Heart left ventricle (tissue), 16 donors: ENCODE measurements at regions not wholly inside any gene's neighbourhood (a gene's known extent, or its start where the extent isn't known, plus 50 kb on each side); places are given as distances from the start of the nearest gene placed in this dataset.

Experiments used
- ATAC-seq, 4 donors: fragments of 200-7000 bp; cut with Tn5 transposase; one replicate each; pipeline ENCODE4 v1.9.1; 2020 to 2022; ENCODE audit warnings: moderate library complexity in 4 of 4, mild to moderate bottlenecking in 3 of 4, moderate number of reproducible peaks in 1 of 4
- DNase-seq, 5 donors: peaks; one replicate each; pipeline ENCODE4 v3.0.0-alpha.2; 2020
- H3K27ac ChIP-seq, 12 donors: fragments of 200-600 bp; sonication (generic) in 4 of 12; one replicate each; pipeline versions ENCODE4 v1.5.0 to v1.8.0; 2016 to 2022; ENCODE audit warnings: mild to moderate bottlenecking in 2 of 12
- H3K27me3 ChIP-seq, 9 donors: fragments of 200-600 bp; sonication (generic) in 2 of 9; one replicate each; pipeline versions ENCODE4 v1.5.1 to v1.8.0; 2016 to 2022; ENCODE audit warnings: mild to moderate bottlenecking in 3 of 9
- H3K36me3 ChIP-seq, 9 donors: fragments of 200-600 bp; sonication (generic) in 2 of 9; one replicate each; pipeline versions ENCODE4 v1.5.0 to v1.8.0; 2018 to 2022; ENCODE audit warnings: mild to moderate bottlenecking in 2 of 9
- H3K4me1 ChIP-seq, 12 donors: fragments of 200-600 bp; sonication (generic) in 4 of 12; one replicate each; pipeline versions ENCODE4 v1.5.0 to v1.8.0; 2016 to 2022; ENCODE audit warnings: mild to moderate bottlenecking in 3 of 12
- H3K4me3 ChIP-seq, 12 donors: fragments of 200-600 bp; sonication (generic) in 4 of 12; one replicate each; pipeline versions ENCODE4 v1.5.0 to v1.8.0; 2017 to 2022; ENCODE audit warnings: mild to moderate bottlenecking in 9 of 12, moderate library complexity in 4 of 12
- H3K9me3 ChIP-seq, 12 donors: fragments of 200-600 bp; sonication (generic) in 4 of 12; one replicate each; pipeline versions ENCODE4 v1.5.0 to v1.8.0; 2016 to 2022; ENCODE audit warnings: mild to moderate bottlenecking in 1 of 12
- CTCF ChIP-seq, 12 donors: fragments of 200-600 bp; sonication (generic) in 4 of 12; IDR thresholded peaks; one replicate each; pipeline versions ENCODE4 v1.5.0 to v1.8.0; 2018 to 2022; ENCODE audit warnings: antibody characterized with exemption in 12 of 12, mild to moderate bottlenecking in 5 of 12
- POLR2A ChIP-seq, 2 donors: fragments of 450-650 bp; IDR thresholded peaks; one replicate each; pipeline ENCODE4 v1.6.1; 2017; ENCODE audit warnings: antibody characterized with exemption in 2 of 2, mild to moderate bottlenecking in 2 of 2, moderate library complexity in 2 of 2
- WGBS, 4 donors: extraction: QIAGEN DNeasy Blood & Tissue Kit in 2 of 4; methylation state at CpG; one replicate each; pipeline versions ENCODE4 v1.1.5 to v1.1.7; 2013 to 2018; 5-methylcytosine and 5-hydroxymethylcytosine counted together
- intact Hi-C, 10 donors: fragments of 100-400 bp; cut with DNase I; formaldehyde crosslinking; loops; one replicate each; pipeline versions ENCODE4 v1.11.1 to v1.14.2; 2022
- donor health status: ischemic (EF 13 %, LVEDD 7.1; RV severe dilation, severe dysfunction).
- donor health status: healthy with polysubstance abuse.
- donor health status: DM: no; HTN: yes; CAD: no.
- donor health status: DM: no; HTN: no; CAD: no.
- donor health status: ischemic (EF 25% LVEDD 6.9; RV normal size, moderate dysfunction).
- donor health status: ischemic (EF 25% LVEDD 5.7; RV mildly dilated, moderate dysfunction).
- donor health status: healthy.
- donor health status: DM: yes; HTN: yes; CAD: no.
- donor health status: ischemic (EF 35%, LVEDD 5.7; RV mildly dilated, moderate dysfunction).
- donor health status: nonischemic (EF 11% LVEDD 7.7; RV severe dilation, severe dysfunction).
- donor health status: DM: yes; HTN: yes; CAD: no.
- donor health status: PGD.
- donor health status: ischemic (EF 29% LVEDD 5.4; RV normal size, mild dysfunction).
- donor health status: nonischemic (EF 23%, LVEDD 6.1; RV moderate dilation, normal function).

- Histone ChIP-seq H3K27me3 (peaks cover 0 to 21% (median 0%) of the 10 kb centered on the region in 9 donors), H3K36me3 (no peaks in the 10 kb centered on the region), H3K27ac (peak overlapping the region in 1 of 12 donors; percentile 25), H3K9me3 (no peaks in the 10 kb centered on the region), H3K4me1 (peaks cover 0 to 14% (median 0%) of the 10 kb centered on the region in 12 donors), H3K4me3 (no peak overlapping the region)
- no peak for DNase-seq
- WGBS, 4 donors = 56 to 61% (median 59%) methylated on average over 4 of the region's 4 CpGs
- ATAC-seq = no peak
- TF ChIP-seq CTCF (IDR thresholded peaks at IDR 0.05) = no peak
- no peak for TF ChIP-seq POLR2A (IDR thresholded peaks at IDR 0.05)
- intact Hi-C loops = no loop called here
Observed at GRCh38 chr10:117609796-117610170, 67.2 kb downstream of the EMX2 start.

GRCh38 chr10:117610321-117610720 is 67.8 kb downstream of the EMX2 start:
- peaks cover 0 to 14% (median 0%) of the 10 kb centered on the region in 12 donors for H3K4me1 ChIP-seq
- no peaks in the 10 kb centered on the region for H3K36me3 ChIP-seq
- no peaks in the 10 kb centered on the region for H3K9me3 ChIP-seq
- peak in 1 of 5 donors; percentile 33 for DNase-seq
- TF ChIP-seq POLR2A (IDR thresholded peaks at IDR 0.05) (no peak), CTCF (IDR thresholded peaks at IDR 0.05) (no peak)
- no peak for ATAC-seq
- 40 to 51% (median 47%) methylated on average over 4 of the region's 4 CpGs for WGBS, 4 donors
- no peak overlapping the region for H3K27ac ChIP-seq
- intact Hi-C loops = no loop called here
- peaks cover 0 to 21% (median 0%) of the 10 kb centered on the region in 9 donors for H3K27me3 ChIP-seq
- H3K4me3 ChIP-seq = no peak overlapping the region

GRCh38 chr10:117612113-117612512 is 69.6 kb downstream of the EMX2 start:
- intact Hi-C loops = no loop called here
- ATAC-seq (no peak), DNase-seq (no peak)
- H3K9me3 ChIP-seq = no peaks in the 10 kb centered on the region
- TF ChIP-seq CTCF (IDR thresholded peaks at IDR 0.05) (no peak), POLR2A (IDR thresholded peaks at IDR 0.05) (no peak)
- WGBS, 4 donors = 92 to 96% (median 96%) methylated on average over 1 of the region's 1 CpG
- H3K4me3 ChIP-seq = no peak overlapping the region
- no peak overlapping the region for H3K27ac ChIP-seq
- H3K4me1 ChIP-seq = peaks cover 0 to 14% (median 0%) of the 10 kb centered on the region in 12 donors
- H3K36me3 ChIP-seq = no peaks in the 10 kb centered on the region
- peaks cover 0 to 21% (median 0%) of the 10 kb centered on the region in 9 donors for H3K27me3 ChIP-seq

GRCh38 chr10:117615649-117616048 is 73.1 kb downstream of the EMX2 start:
- intact Hi-C loops = no loop called here
- Histone ChIP-seq H3K27me3 (peaks cover 0 to 24% (median 0%) of the 10 kb centered on the region in 9 donors), H3K36me3 (no peaks in the 10 kb centered on the region), H3K4me1 (no peaks in the 10 kb centered on the region), H3K4me3 (no peak overlapping the region), H3K9me3 (no peaks in the 10 kb centered on the region), H3K27ac (no peak overlapping the region)
- ATAC-seq (no peak), DNase-seq (no peak)
- 76 to 82% (median 78%) methylated on average over 3 of the region's 3 CpGs for WGBS, 4 donors
- TF ChIP-seq CTCF (IDR thresholded peaks at IDR 0.05) (no peak), POLR2A (IDR thresholded peaks at IDR 0.05) (no peak)
